ENCODE measurements at regions not wholly inside any gene's neighbourhood (a gene's known extent, or its start where the extent isn't known, plus 50 kb on each side); places are given as distances from the start of the nearest gene placed in this dataset.

GRCh38 chr2:238689871-238690389, 158.0 kb upstream of the TWIST2 start:
- no peak for DNase-seq (ENCODE audit: low read depth in 4 of 6, low spot score in 6 of 6)
- H3K27ac ChIP-seq (ENCODE audit: low read depth, low read length) = no peak overlapping the region
- H3K36me3 ChIP-seq (ENCODE audit: control insufficient read depth, insufficient read depth, low read length) = no peaks in the 10 kb centered on the region
- 82% methylated on average over 6 of the region's 7 CpGs for whole genome bisulfite sequencing (ENCODE audit: insufficient coverage)
- H3K9me3 ChIP-seq (ENCODE audit: control insufficient read depth, insufficient read depth, low read length) = no peaks in the 10 kb centered on the region
- peaks cover 13% of the 10 kb centered on the region for H3K4me1 ChIP-seq (ENCODE audit: control insufficient read depth, insufficient read depth, low read length)
- no peaks in the 10 kb centered on the region for H3K27me3 ChIP-seq (ENCODE audit: control insufficient read depth, insufficient read depth, low read length)
- H3K4me3 ChIP-seq (ENCODE audit: low read depth, low read length) = no peak overlapping the region

- WGBS (ENCODE audit: insufficient coverage) = 88% methylated on average over 11 of the region's 11 CpGs
- Histone ChIP-seq H3K27me3 (ENCODE audit: control insufficient read depth, insufficient read depth, low read length) (no peaks in the 10 kb centered on the region), H3K4me1 (ENCODE audit: control insufficient read depth, insufficient read depth, low read length) (peaks cover 18% of the 10 kb centered on the region), H3K4me3 (ENCODE audit: low read depth, low read length) (no peak overlapping the region), H3K36me3 (ENCODE audit: control insufficient read depth, insufficient read depth, low read length) (no peaks in the 10 kb centered on the region), H3K9me3 (ENCODE audit: control insufficient read depth, insufficient read depth, low read length) (no peaks in the 10 kb centered on the region), H3K27ac (ENCODE audit: low read depth, low read length) (no peak overlapping the region)
- no peak for DNase-seq (ENCODE audit: low read depth in 4 of 6, low spot score in 6 of 6)
Observed at GRCh38 chr2:238690511-238690910, 157.4 kb upstream of the TWIST2 start.

- no peaks in the 10 kb centered on the region for H3K9me3 ChIP-seq (ENCODE audit: control insufficient read depth, insufficient read depth, low read length)
- no peak for DNase-seq (ENCODE audit: low read depth in 4 of 6, low spot score in 6 of 6)
- H3K27ac ChIP-seq (ENCODE audit: low read depth, low read length) = no peak overlapping the region
- H3K4me3 ChIP-seq (ENCODE audit: low read depth, low read length) = no peak overlapping the region
- H3K36me3 ChIP-seq (ENCODE audit: control insufficient read depth, insufficient read depth, low read length) = no peaks in the 10 kb centered on the region
- no peaks in the 10 kb centered on the region for H3K27me3 ChIP-seq (ENCODE audit: control insufficient read depth, insufficient read depth, low read length)
- peaks cover 25% of the 10 kb centered on the region for H3K4me1 ChIP-seq (ENCODE audit: control insufficient read depth, insufficient read depth, low read length)
- WGBS (ENCODE audit: insufficient coverage) = 92% methylated on average over 12 of the region's 16 CpGs
Observed at GRCh38 chr2:238691596-238692491, 156.0 kb upstream of the TWIST2 start.

GRCh38 chr2:238692562-238692961, 155.3 kb upstream of the TWIST2 start:
- 84% methylated on average over 7 of the region's 7 CpGs for WGBS (ENCODE audit: insufficient coverage)
- DNase-seq (ENCODE audit: low read depth in 4 of 6, low spot score in 6 of 6) = no peak
- Histone ChIP-seq H3K36me3 (ENCODE audit: control insufficient read depth, insufficient read depth, low read length) (no peaks in the 10 kb centered on the region), H3K4me1 (ENCODE audit: control insufficient read depth, insufficient read depth, low read length) (peaks cover 25% of the 10 kb centered on the region), H3K27ac (ENCODE audit: low read depth, low read length) (no peak overlapping the region), H3K4me3 (ENCODE audit: low read depth, low read length) (no peak overlapping the region), H3K27me3 (ENCODE audit: control insufficient read depth, insufficient read depth, low read length) (no peaks in the 10 kb centered on the region), H3K9me3 (ENCODE audit: control insufficient read depth, insufficient read depth, low read length) (no peaks in the 10 kb centered on the region)

GRCh38 chr2:238693337-238694093, 154.4 kb upstream of the TWIST2 start:
- Histone ChIP-seq H3K4me3 (ENCODE audit: low read depth, low read length) (no peak overlapping the region), H3K9me3 (ENCODE audit: control insufficient read depth, insufficient read depth, low read length) (no peaks in the 10 kb centered on the region), H3K36me3 (ENCODE audit: control insufficient read depth, insufficient read depth, low read length) (no peaks in the 10 kb centered on the region), H3K27ac (ENCODE audit: low read depth, low read length) (no peak overlapping the region), H3K4me1 (ENCODE audit: control insufficient read depth, insufficient read depth, low read length) (peaks cover 25% of the 10 kb centered on the region), H3K27me3 (ENCODE audit: control insufficient read depth, insufficient read depth, low read length) (no peaks in the 10 kb centered on the region)
- 81% methylated on average over 8 of the region's 13 CpGs for WGBS (ENCODE audit: insufficient coverage)
- no peak for DNase-seq (ENCODE audit: low read depth in 4 of 6, low spot score in 6 of 6)

- peak in 1 of 6 donors; percentile 38 for DNase-seq (ENCODE audit: low read depth in 4 of 6, low spot score in 6 of 6)
- Histone ChIP-seq H3K27ac (ENCODE audit: low read depth, low read length) (no peak overlapping the region), H3K4me1 (ENCODE audit: control insufficient read depth, insufficient read depth, low read length) (peaks cover 25% of the 10 kb centered on the region), H3K4me3 (ENCODE audit: low read depth, low read length) (no peak overlapping the region), H3K36me3 (ENCODE audit: control insufficient read depth, insufficient read depth, low read length) (no peaks in the 10 kb centered on the region), H3K9me3 (ENCODE audit: control insufficient read depth, insufficient read depth, low read length) (no peaks in the 10 kb centered on the region), H3K27me3 (ENCODE audit: control insufficient read depth, insufficient read depth, low read length) (no peaks in the 10 kb centered on the region)
- 95% methylated on average over 7 of the region's 8 CpGs for WGBS (ENCODE audit: insufficient coverage)
Observed at GRCh38 chr2:238694136-238694755, 153.6 kb upstream of the TWIST2 start.

GRCh38 chr2:238694922-238695321, 153.0 kb upstream of the TWIST2 start:
- Histone ChIP-seq H3K9me3 (ENCODE audit: control insufficient read depth, insufficient read depth, low read length) (no peaks in the 10 kb centered on the region), H3K4me1 (ENCODE audit: control insufficient read depth, insufficient read depth, low read length) (peaks cover 25% of the 10 kb centered on the region), H3K27me3 (ENCODE audit: control insufficient read depth, insufficient read depth, low read length) (no peaks in the 10 kb centered on the region), H3K36me3 (ENCODE audit: control insufficient read depth, insufficient read depth, low read length) (no peaks in the 10 kb centered on the region), H3K4me3 (ENCODE audit: low read depth, low read length) (no peak overlapping the region), H3K27ac (ENCODE audit: low read depth, low read length) (no peak overlapping the region)
- 79% methylated on average over 2 of the region's 6 CpGs for WGBS (ENCODE audit: insufficient coverage)
- DNase-seq (ENCODE audit: low read depth in 4 of 6, low spot score in 6 of 6) = no peak

- Histone ChIP-seq H3K27ac (ENCODE audit: low read depth, low read length) (no peak overlapping the region), H3K27me3 (ENCODE audit: control insufficient read depth, insufficient read depth, low read length) (no peaks in the 10 kb centered on the region), H3K4me3 (ENCODE audit: low read depth, low read length) (no peak overlapping the region), H3K4me1 (ENCODE audit: control insufficient read depth, insufficient read depth, low read length) (peaks cover 25% of the 10 kb centered on the region), H3K36me3 (ENCODE audit: control insufficient read depth, insufficient read depth, low read length) (no peaks in the 10 kb centered on the region), H3K9me3 (ENCODE audit: control insufficient read depth, insufficient read depth, low read length) (no peaks in the 10 kb centered on the region)
- peak in 2 of 6 donors; percentile 54 to 56 for DNase-seq (ENCODE audit: low read depth in 4 of 6, low spot score in 6 of 6)
- 4% methylated on average over 2 of the region's 4 CpGs for WGBS (ENCODE audit: insufficient coverage)
Observed at GRCh38 chr2:238695538-238695937, 152.3 kb upstream of the TWIST2 start.

GRCh38 chr2:238696331-238696730, 151.6 kb upstream of the TWIST2 start:
- no peak for DNase-seq (ENCODE audit: low read depth in 4 of 6, low spot score in 6 of 6)
- 43% methylated on average over 3 of the region's 4 CpGs for WGBS (ENCODE audit: insufficient coverage)
- Histone ChIP-seq H3K27me3 (ENCODE audit: control insufficient read depth, insufficient read depth, low read length) (no peaks in the 10 kb centered on the region), H3K36me3 (ENCODE audit: control insufficient read depth, insufficient read depth, low read length) (no peaks in the 10 kb centered on the region), H3K4me1 (ENCODE audit: control insufficient read depth, insufficient read depth, low read length) (peaks cover 28% of the 10 kb centered on the region), H3K27ac (ENCODE audit: low read depth, low read length) (peak overlapping the region; percentile 11), H3K9me3 (ENCODE audit: control insufficient read depth, insufficient read depth, low read length) (no peaks in the 10 kb centered on the region), H3K4me3 (ENCODE audit: low read depth, low read length) (no peak overlapping the region)
